ENCODE measurements at regions not wholly inside any gene's neighbourhood (a gene's known extent, or its start where the extent isn't known, plus 50 kb on each side); places are given as distances from the start of the nearest gene placed in this dataset.

DNA sequence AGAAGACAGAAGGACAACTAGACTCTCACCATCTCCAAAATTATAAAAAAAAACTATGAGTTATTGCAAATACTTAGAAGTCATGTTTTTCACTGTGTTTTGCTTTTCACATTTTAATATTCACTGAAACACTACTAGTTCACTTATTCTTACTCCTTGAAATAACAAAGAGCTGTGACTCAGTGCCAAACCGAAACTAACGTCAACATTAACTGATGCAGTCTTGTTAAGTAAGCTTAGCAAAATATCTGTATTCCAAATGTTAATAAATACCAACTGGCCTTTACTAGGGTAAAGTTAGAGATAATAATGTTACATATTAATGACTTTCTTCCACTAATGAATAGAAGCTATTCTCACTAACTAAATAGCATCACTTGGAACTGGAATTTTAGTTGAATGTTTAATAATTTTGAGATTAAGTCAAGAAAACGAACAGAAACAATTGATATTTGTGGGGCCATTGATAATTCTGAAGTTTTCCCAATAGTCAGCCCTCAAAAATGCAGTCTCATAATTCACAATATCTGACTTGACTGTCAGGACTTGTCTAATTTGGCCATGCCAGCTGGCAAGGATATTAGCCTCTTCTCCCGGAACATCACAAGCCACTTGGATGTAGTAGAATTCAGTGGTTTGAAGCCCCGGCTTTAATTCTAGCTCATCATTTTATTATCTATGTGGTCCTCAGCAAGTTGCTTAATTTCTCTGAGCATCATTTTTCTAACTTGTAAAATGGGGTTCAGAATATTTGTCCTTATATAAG, 230.1 kb upstream of the DDI1 start:
- no peak overlapping the region for H3K4me3 Mint-ChIP-seq
- no peaks in the 10 kb centered on the region for H3K9me3 ChIP-seq (replicated peaks in 1 of 2; ENCODE audit: control insufficient read depth in 1 of 2, insufficient read depth in 1 of 2, low read length in 2 of 2)
- intact Hi-C loops (cut with micrococcal nuclease): no loop called here
- H3K4me1 Mint-ChIP-seq: no peaks in the 10 kb centered on the region
- H3K36me3 ChIP-seq (replicated peaks in 1 of 2; ENCODE audit: control insufficient read depth in 1 of 2, insufficient read depth in 2 of 2, low read length in 2 of 2): no peaks in the 10 kb centered on the region
- no peak overlapping the region for H3K27ac ChIP-seq (ENCODE audit: low read depth in 1 of 2, low read length in 2 of 2)
- no CpG with 5 or more reads among the region's 5 CpGs for WGBS (ENCODE audit: insufficient coverage)
- H3K9me3 Mint-ChIP-seq: peaks cover 0 to 2% (median 0%) of the 10 kb centered on the region in 7 donors
- no peak overlapping the region for H3K27ac Mint-ChIP-seq
- TF ChIP-seq, protein P1, sequence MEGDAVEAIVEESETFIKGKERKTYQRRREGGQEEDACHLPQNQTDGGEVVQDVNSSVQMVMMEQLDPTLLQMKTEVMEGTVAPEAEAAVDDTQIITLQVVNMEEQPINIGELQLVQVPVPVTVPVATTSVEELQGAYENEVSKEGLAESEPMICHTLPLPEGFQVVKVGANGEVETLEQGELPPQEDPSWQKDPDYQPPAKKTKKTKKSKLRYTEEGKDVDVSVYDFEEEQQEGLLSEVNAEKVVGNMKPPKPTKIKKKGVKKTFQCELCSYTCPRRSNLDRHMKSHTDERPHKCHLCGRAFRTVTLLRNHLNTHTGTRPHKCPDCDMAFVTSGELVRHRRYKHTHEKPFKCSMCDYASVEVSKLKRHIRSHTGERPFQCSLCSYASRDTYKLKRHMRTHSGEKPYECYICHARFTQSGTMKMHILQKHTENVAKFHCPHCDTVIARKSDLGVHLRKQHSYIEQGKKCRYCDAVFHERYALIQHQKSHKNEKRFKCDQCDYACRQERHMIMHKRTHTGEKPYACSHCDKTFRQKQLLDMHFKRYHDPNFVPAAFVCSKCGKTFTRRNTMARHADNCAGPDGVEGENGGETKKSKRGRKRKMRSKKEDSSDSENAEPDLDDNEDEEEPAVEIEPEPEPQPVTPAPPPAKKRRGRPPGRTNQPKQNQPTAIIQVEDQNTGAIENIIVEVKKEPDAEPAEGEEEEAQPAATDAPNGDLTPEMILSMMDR (IDR thresholded peaks at IDR 0.05): no peak
- peaks cover 0 to 3% (median 3%) of the 10 kb centered on the region in 3 donors for H3K27me3 Mint-ChIP-seq (ENCODE audit: low read depth in 3 of 3)
- no peak for DNase-seq
- H3K9ac ChIP-seq (ENCODE audit: insufficient read depth, low read length, poor library complexity, severe bottlenecking): no peak overlapping the region
- no peak overlapping the region for H3K4me2 ChIP-seq (replicated peaks; ENCODE audit: extremely low read depth, low read length, poor library complexity, severe bottlenecking)
- no peak overlapping the region for H3K4me3 ChIP-seq (replicated peaks in 1 of 3; ENCODE audit: low read depth in 2 of 3, low read length in 3 of 3)
- no peaks in the 10 kb centered on the region for H3K27me3 ChIP-seq (ENCODE audit: control insufficient read depth in 2 of 2, insufficient read depth in 2 of 2, low read length in 2 of 2)
- H4K20me1 ChIP-seq (ENCODE audit: insufficient read depth, low read length): no peaks in the 10 kb centered on the region
- H3K79me2 ChIP-seq (ENCODE audit: insufficient read depth, low read length): no peaks in the 10 kb centered on the region
- H2AFZ ChIP-seq (ENCODE audit: insufficient read depth, low read depth, low read length, poor library complexity, severe bottlenecking): no peak overlapping the region
- no peaks in the 10 kb centered on the region for H3K36me3 Mint-ChIP-seq
- H3K4me1 ChIP-seq (ENCODE audit: control insufficient read depth in 1 of 2, insufficient read depth in 2 of 2, low read length in 2 of 2): no peaks in the 10 kb centered on the region

DNA sequence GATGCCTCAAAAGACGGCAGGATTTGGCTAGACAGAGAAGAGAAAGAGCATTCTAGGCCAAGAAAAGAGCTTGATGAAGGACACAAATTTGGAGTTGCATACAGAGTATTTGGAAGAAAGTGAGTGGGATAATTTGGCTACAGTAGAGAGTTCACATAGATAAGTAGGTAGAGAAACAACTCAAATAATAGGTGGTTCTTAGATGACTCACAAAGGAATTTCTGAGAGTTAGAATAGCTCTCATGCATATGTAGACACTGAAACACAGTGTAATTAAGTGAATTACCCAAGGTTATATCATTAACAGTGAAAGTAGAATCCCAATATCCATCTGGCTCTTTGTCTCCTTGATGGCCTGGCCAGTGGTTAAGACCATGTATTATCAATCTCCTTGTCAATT, 228.6 kb upstream of the DDI1 start:
- Histone ChIP-seq H3K79me2 (ENCODE audit: insufficient read depth, low read length) (no peaks in the 10 kb centered on the region), H4K20me1 (ENCODE audit: insufficient read depth, low read length) (no peaks in the 10 kb centered on the region), H3K36me3 (replicated peaks in 1 of 2; ENCODE audit: control insufficient read depth in 1 of 2, insufficient read depth in 2 of 2, low read length in 2 of 2) (no peaks in the 10 kb centered on the region), H3K4me1 (ENCODE audit: control insufficient read depth in 1 of 2, insufficient read depth in 2 of 2, low read length in 2 of 2) (no peaks in the 10 kb centered on the region), H2AFZ (ENCODE audit: insufficient read depth, low read depth, low read length, poor library complexity, severe bottlenecking) (no peak overlapping the region), H3K9ac (ENCODE audit: insufficient read depth, low read length, poor library complexity, severe bottlenecking) (no peak overlapping the region), H3K9me3 (replicated peaks in 1 of 2; ENCODE audit: control insufficient read depth in 1 of 2, insufficient read depth in 1 of 2, low read length in 2 of 2) (no peaks in the 10 kb centered on the region), H3K4me2 (replicated peaks; ENCODE audit: extremely low read depth, low read length, poor library complexity, severe bottlenecking) (no peak overlapping the region), H3K27me3 (ENCODE audit: control insufficient read depth in 2 of 2, insufficient read depth in 2 of 2, low read length in 2 of 2) (no peaks in the 10 kb centered on the region), H3K4me3 (replicated peaks in 1 of 3; ENCODE audit: low read depth in 2 of 3, low read length in 3 of 3) (no peak overlapping the region), H3K27ac (ENCODE audit: low read depth in 1 of 2, low read length in 2 of 2) (no peak overlapping the region)
- DNase-seq: no peak
- Mint-ChIP-seq H3K4me3 (no peak overlapping the region), H3K27me3 (ENCODE audit: low read depth in 3 of 3) (peaks cover 0 to 3% (median 3%) of the 10 kb centered on the region in 3 donors), H3K27ac (no peak overlapping the region), H3K9me3 (peaks cover 0 to 2% (median 0%) of the 10 kb centered on the region in 7 donors), H3K4me1 (no peaks in the 10 kb centered on the region), H3K36me3 (no peaks in the 10 kb centered on the region)
- 100% methylated on average over 1 of the region's 1 CpG for WGBS (ENCODE audit: insufficient coverage)
- TF ChIP-seq, protein P1 (IDR thresholded peaks at IDR 0.05): no peak
- intact Hi-C loops (cut with micrococcal nuclease): no loop called here
